Neuronal stem cell (in vitro differentiated cells): ENCODE measurements at regions not wholly inside any gene's neighbourhood (a gene's known extent, or its start where the extent isn't known, plus 50 kb on each side); places are given as distances from the start of the nearest gene placed in this dataset.

ENCODE experiments used
- DNase-seq: peaks from one replicate; pipeline ENCODE4 v3.0.0-alpha.2; 2013; ENCODE audit warnings: low spot score
- H2AFZ ChIP-seq: one replicate; pipeline ENCODE4 v1.6.1; 2013; ENCODE audit warnings: mild to moderate bottlenecking, low read length, inconsistent platforms
- H2AK5ac ChIP-seq: 2 replicates; pipeline ENCODE4 v1.6.1; 2013; ENCODE audit warnings: low read depth, mild to moderate bottlenecking, inconsistent platforms, low read length, moderate library complexity, mixed read lengths
- H2BK120ac ChIP-seq: 2 replicates; pipeline ENCODE4 v1.6.1; 2013; ENCODE audit warnings: low read depth, mild to moderate bottlenecking, inconsistent platforms, low read length, moderate library complexity, mixed read lengths
- H2BK12ac ChIP-seq: one replicate; pipeline ENCODE4 v1.6.1; 2013; ENCODE audit warnings: low read length, inconsistent platforms
- H2BK15ac ChIP-seq: 2 replicates; pipeline ENCODE4 v1.6.1; 2013; ENCODE audit warnings: mild to moderate bottlenecking, low read length, inconsistent platforms, mixed read lengths
- H2BK5ac ChIP-seq: one replicate; pipeline ENCODE4 v1.6.1; 2013; ENCODE audit warnings: inconsistent platforms, mild to moderate bottlenecking, low read length, moderate library complexity
- H3K14ac ChIP-seq: one replicate; pipeline ENCODE4 v1.6.1; 2013; ENCODE audit warnings: low read length, inconsistent platforms
- H3K18ac ChIP-seq: 2 replicates; pipeline ENCODE4 v1.6.1; 2013; ENCODE audit warnings: low read length, inconsistent platforms
- H3K23ac ChIP-seq: 2 replicates; pipeline ENCODE4 v1.6.1; 2013; ENCODE audit warnings: low read depth, mild to moderate bottlenecking, mixed read lengths, low read length, inconsistent platforms; ENCODE audit not compliant: poor library complexity
- H3K27ac ChIP-seq: replicated peaks from 3 replicates; pipeline ENCODE4 v1.5.1; 2013; ENCODE audit warnings: low read length, inconsistent platforms
- H3K27me3 ChIP-seq, 3 experiments: 2 replicates each; pipeline ENCODE4 v1.6.1; 2013; ENCODE audit warnings: low read length in 3 of 3, mild to moderate bottlenecking in 2 of 3, inconsistent platforms in 1 of 3, low read depth in 1 of 3, mixed read lengths in 1 of 3, moderate library complexity in 1 of 3; ENCODE audit not compliant: control insufficient read depth in 3 of 3, insufficient read depth in 3 of 3
- H3K36me3 ChIP-seq, 2 donors: replicated peaks in 1 of 2; 2 replicates each; pipeline ENCODE4 v1.6.1; 2013; ENCODE audit warnings: low read length in 2 of 2; ENCODE audit not compliant: control insufficient read depth in 2 of 2, insufficient read depth in 2 of 2
- H3K4ac ChIP-seq: 2 replicates; pipeline ENCODE4 v1.6.1; 2013; ENCODE audit warnings: inconsistent platforms, mild to moderate bottlenecking, low read length, moderate library complexity
- H3K4me1 ChIP-seq, 2 donors: 1 replicate in 1 of 2; 2 replicates in 1 of 2; pipeline ENCODE4 v1.6.1; 2013; ENCODE audit warnings: low read length in 2 of 2, low read depth in 1 of 2; ENCODE audit not compliant: control insufficient read depth in 2 of 2, insufficient read depth in 1 of 2
- H3K4me2 ChIP-seq: one replicate; pipeline ENCODE4 v1.6.1; 2013; ENCODE audit warnings: mild to moderate bottlenecking, low read length, inconsistent platforms; ENCODE audit not compliant: insufficient read depth, poor library complexity, severe bottlenecking
- H3K4me3 ChIP-seq, 2 donors: 2 replicates each; pipeline ENCODE4 v1.5.1; 2013; ENCODE audit warnings: low read length in 2 of 2, mild to moderate bottlenecking in 2 of 2, inconsistent platforms in 1 of 2, moderate library complexity in 1 of 2
- H3K79me1 ChIP-seq: one replicate; pipeline ENCODE4 v1.6.1; 2013; ENCODE audit warnings: low read depth, mild to moderate bottlenecking, inconsistent platforms, low read length, moderate library complexity
- H3K9ac ChIP-seq: one replicate; pipeline ENCODE4 v1.6.1; 2013; ENCODE audit warnings: mild to moderate bottlenecking, low read depth, low read length, inconsistent platforms; ENCODE audit not compliant: poor library complexity
- H3K9me3 ChIP-seq, 2 donors: replicated peaks in 1 of 2; 2 replicates each; pipeline versions ENCODE3 to v1.6.1; 2013; ENCODE audit warnings: low read length in 2 of 2, mild to moderate bottlenecking in 2 of 2, inconsistent platforms in 1 of 2, low read depth in 1 of 2, mixed read lengths in 1 of 2, moderate library complexity in 1 of 2; ENCODE audit not compliant: control insufficient read depth in 2 of 2, insufficient read depth in 1 of 2
- H4K8ac ChIP-seq: one replicate; pipeline ENCODE4 v1.6.1; 2013; ENCODE audit warnings: low read depth, mild to moderate bottlenecking, inconsistent platforms, low read length, moderate library complexity
- H4K91ac ChIP-seq: one replicate; pipeline ENCODE4 v1.6.1; 2013; ENCODE audit warnings: low read length, low read depth, mild to moderate bottlenecking, inconsistent platforms; ENCODE audit not compliant: poor library complexity
- WGBS, 2 donors: extraction: QIAGEN DNeasy Blood & Tissue Kit; methylation state at CpG; one replicate each; pipeline ENCODE4 v1.1.7; 2013; ENCODE audit warnings: missing lambda C conversion rate in 2 of 2, mixed read lengths in 1 of 2; ENCODE audit not compliant: insufficient read length in 2 of 2, insufficient replicate concordance in 1 of 2; ENCODE audit errors: extremely low coverage in 2 of 2; 5-methylcytosine and 5-hydroxymethylcytosine counted together

- Histone ChIP-seq H2AFZ (no peak overlapping the region), H2BK120ac (no peak overlapping the region)
- no CpG with 5 or more reads among the region's 1 CpG for WGBS, 2 donors
These were observed 230.7 kb downstream of the DEPDC1B start for GRCh38 chr5:60469286-60469685.

DNA sequence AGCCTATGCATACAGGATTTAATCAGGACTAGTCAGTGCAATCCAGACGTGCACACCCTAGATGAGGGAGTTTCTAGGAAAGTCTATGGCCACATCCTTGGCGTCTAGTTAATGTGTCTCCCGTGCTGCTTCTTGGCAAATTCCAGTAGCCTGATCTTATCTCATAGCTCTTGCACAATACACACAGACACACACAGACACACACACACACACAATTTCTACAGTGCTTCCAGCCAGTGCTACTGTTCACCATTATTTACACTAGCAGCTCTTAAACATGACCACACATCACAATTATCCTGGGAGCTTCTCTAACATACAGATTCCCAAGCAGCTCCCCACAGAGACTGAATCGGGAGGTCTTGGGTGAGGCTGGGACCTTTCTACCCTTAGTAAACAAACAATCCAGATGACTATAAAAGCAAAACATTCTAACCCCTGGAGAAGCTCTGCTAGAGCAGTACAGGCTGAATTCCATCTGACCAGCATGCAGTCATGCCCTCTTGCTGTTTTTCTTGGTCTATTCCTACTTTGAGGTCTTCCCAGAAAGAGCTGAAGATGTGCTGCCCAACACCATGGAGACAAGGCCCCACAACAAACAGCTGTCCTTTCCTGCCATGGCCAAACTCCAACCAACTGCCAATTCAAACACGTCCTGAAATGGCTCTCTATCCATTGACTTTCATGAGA is 236.6 kb downstream of the DEPDC1B start:
- no peak overlapping the region for H3K4me3 ChIP-seq
- no peak overlapping the region for H4K91ac ChIP-seq
- no peak overlapping the region for H3K4me2 ChIP-seq
- H3K36me3 ChIP-seq, result no peaks in the 10 kb centered on the region
- H2AK5ac ChIP-seq, result no peak overlapping the region
- no peak overlapping the region for H3K27ac ChIP-seq
- no peaks in the 10 kb centered on the region for H3K4me1 ChIP-seq
- H3K23ac ChIP-seq, result no peak overlapping the region
- no peak for DNase-seq
- no peak overlapping the region for H3K14ac ChIP-seq
- H3K9ac ChIP-seq, result no peak overlapping the region
- no peak overlapping the region for H3K18ac ChIP-seq
- no peak overlapping the region for H3K4ac ChIP-seq
- no peaks in the 10 kb centered on the region for H3K9me3 ChIP-seq
- no peaks in the 10 kb centered on the region for H3K79me1 ChIP-seq
- H4K8ac ChIP-seq, result no peak overlapping the region
- no peaks in the 10 kb centered on the region for H3K27me3 ChIP-seq
- no peak overlapping the region for H2BK12ac ChIP-seq
- no peak overlapping the region for H2AFZ ChIP-seq
- no peak overlapping the region for H2BK5ac ChIP-seq
- H2BK15ac ChIP-seq, result no peak overlapping the region
- WGBS, 2 donors, result no CpG with 5 or more reads among the region's 5 CpGs
- no peak overlapping the region for H2BK120ac ChIP-seq

More at GRCh38 chr5:60469286-60469685, 230.7 kb downstream of the DEPDC1B start:
- H3K4me2 ChIP-seq, result no peak overlapping the region
- H3K14ac ChIP-seq, result no peak overlapping the region
- H2BK5ac ChIP-seq, result no peak overlapping the region
- H3K79me1 ChIP-seq, result no peaks in the 10 kb centered on the region
- no peaks in the 10 kb centered on the region for H3K4me1 ChIP-seq
- H4K91ac ChIP-seq, result no peak overlapping the region
- no peaks in the 10 kb centered on the region for H3K27me3 ChIP-seq
- H3K9ac ChIP-seq, result no peak overlapping the region
- H3K23ac ChIP-seq, result no peak overlapping the region
- no peak for DNase-seq
- no peak overlapping the region for H3K4me3 ChIP-seq
- no peaks in the 10 kb centered on the region for H3K36me3 ChIP-seq
- no peak overlapping the region for H3K18ac ChIP-seq
- no peak overlapping the region for H2BK12ac ChIP-seq
- no peaks in the 10 kb centered on the region for H3K9me3 ChIP-seq
- no peak overlapping the region for H2AK5ac ChIP-seq
- H3K27ac ChIP-seq, result no peak overlapping the region
- no peak overlapping the region for H3K4ac ChIP-seq
- H4K8ac ChIP-seq, result no peak overlapping the region
- H2BK15ac ChIP-seq, result no peak overlapping the region

DNA sequence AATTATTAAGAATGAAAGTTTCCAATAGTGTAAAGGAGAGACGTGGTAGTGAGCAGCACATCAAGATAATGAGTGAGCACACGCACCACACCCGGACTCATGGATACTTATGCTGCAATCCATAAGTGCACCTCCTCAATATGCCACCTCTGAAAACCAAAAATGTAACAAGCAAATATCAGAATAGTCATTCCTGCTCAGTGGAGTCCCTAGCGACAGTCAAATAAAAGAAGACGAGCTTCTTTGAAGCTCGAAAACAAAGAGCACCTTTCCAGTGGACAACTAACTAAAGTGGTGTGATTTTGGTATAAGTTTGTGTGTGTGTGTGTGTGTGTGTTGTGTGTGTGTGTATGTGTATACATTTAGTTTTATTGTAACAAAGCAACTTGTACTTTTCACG is 241.3 kb downstream of the DEPDC1B start:
- Histone ChIP-seq H3K36me3 (no peaks in the 10 kb centered on the region), H3K79me1 (no peaks in the 10 kb centered on the region), H2BK120ac (no peak overlapping the region), H2AK5ac (no peak overlapping the region), H3K4ac (no peak overlapping the region), H2BK15ac (no peak overlapping the region), H3K18ac (no peak overlapping the region), H3K27me3 (no peaks in the 10 kb centered on the region), H3K9ac (no peak overlapping the region), H3K23ac (no peak overlapping the region), H3K14ac (no peak overlapping the region), H2AFZ (no peak overlapping the region), H3K4me1 (no peaks in the 10 kb centered on the region), H3K4me3 (no peak overlapping the region), H4K91ac (no peak overlapping the region), H3K9me3 (no peaks in the 10 kb centered on the region), H2BK5ac (no peak overlapping the region), H4K8ac (no peak overlapping the region), H2BK12ac (no peak overlapping the region), H3K4me2 (no peak overlapping the region), H3K27ac (no peak overlapping the region)
- no CpG with 5 or more reads among the region's 7 CpGs for WGBS, 2 donors
- DNase-seq, result no peak

DNA sequence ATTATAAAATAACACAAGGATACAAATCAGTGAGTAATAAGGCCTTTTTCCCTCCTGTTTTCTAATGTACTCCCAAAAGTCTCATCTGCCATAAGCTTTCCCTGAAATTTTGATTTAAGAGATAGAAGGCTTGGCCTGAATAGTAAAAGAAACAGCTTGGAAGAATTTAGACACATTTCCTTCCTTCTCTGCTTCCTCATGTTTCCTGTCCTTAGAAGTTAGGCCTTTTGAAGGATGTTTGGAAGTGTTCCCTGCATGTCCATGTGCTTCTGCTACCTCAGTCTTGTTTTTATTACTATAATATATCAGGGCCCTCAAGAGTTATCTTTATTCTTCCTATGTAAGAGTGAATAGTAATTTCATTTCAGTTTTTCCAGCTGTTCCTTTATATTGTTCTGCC is 242.7 kb downstream of the DEPDC1B start:
- H2BK5ac ChIP-seq, result no peak overlapping the region
- H3K36me3 ChIP-seq, result no peaks in the 10 kb centered on the region
- no peak overlapping the region for H3K4ac ChIP-seq
- no peak overlapping the region for H2BK120ac ChIP-seq
- H3K27me3 ChIP-seq, result no peaks in the 10 kb centered on the region
- no peak overlapping the region for H3K23ac ChIP-seq
- H3K9ac ChIP-seq, result no peak overlapping the region
- H2AK5ac ChIP-seq, result no peak overlapping the region
- no peaks in the 10 kb centered on the region for H3K9me3 ChIP-seq
- no peak overlapping the region for H3K14ac ChIP-seq
- no peak overlapping the region for H3K4me3 ChIP-seq
- no peak overlapping the region for H4K91ac ChIP-seq
- H3K27ac ChIP-seq, result no peak overlapping the region
- no peak overlapping the region for H2BK12ac ChIP-seq
- no peak for DNase-seq
- no peak overlapping the region for H2BK15ac ChIP-seq
- H4K8ac ChIP-seq, result no peak overlapping the region
- no peaks in the 10 kb centered on the region for H3K79me1 ChIP-seq
- H3K4me1 ChIP-seq, result no peaks in the 10 kb centered on the region
- H3K18ac ChIP-seq, result no peak overlapping the region
- H3K4me2 ChIP-seq, result no peak overlapping the region
- no peak overlapping the region for H2AFZ ChIP-seq
